Keratinocyte (primary cell): ENCODE measurements at regions not wholly inside any gene's neighbourhood (a gene's known extent, or its start where the extent isn't known, plus 50 kb on each side); places are given as distances from the start of the nearest gene placed in this dataset.

Source experiments
- CTCF ChIP-seq, 3 experiments: IDR thresholded peaks in 1 of 3; conservative IDR thresholded peaks in 1 of 3; optimal IDR thresholded peaks in 1 of 3; 2 replicates in 2 of 3; 3 replicates in 1 of 3; pipeline versions ENCODE3 to v1.5.1; 2011; ENCODE audit warnings: low read length in 3 of 3, mild to moderate bottlenecking in 3 of 3, moderate library complexity in 2 of 3, control low read depth in 1 of 3, inconsistent platforms in 1 of 3; ENCODE audit not compliant: insufficient read depth in 2 of 3; ENCODE audit errors: extremely low read depth in 1 of 3
- EZH2 ChIP-seq: IDR thresholded peaks from one replicate; pipeline ENCODE4 v1.6.1; 2012; ENCODE audit warnings: inconsistent platforms, mild to moderate bottlenecking, low read length, moderate library complexity

- TF ChIP-seq CTCF (optimal IDR thresholded peaks at IDR 0.05 in 1 of 3, IDR thresholded peaks at IDR 0.05 in 1 of 3, conservative IDR thresholded peaks at IDR 0.05 in 1 of 3; ENCODE audit: extremely low read depth in 1 of 3, insufficient read depth in 2 of 3, low read length in 3 of 3) (no peak), EZH2 (no peak)
Observed at GRCh38 chr5:26430323-26430722, 608.1 kb downstream of the CDH9 start.
